Left lobe of liver (tissue), 2 donors: ENCODE measurements at regions not wholly inside any gene's neighbourhood (a gene's known extent, or its start where the extent isn't known, plus 50 kb on each side); places are given as distances from the start of the nearest gene placed in this dataset.
A peak's percentile ranks its signal among the peaks of the same experiment; 100 is the strongest.

ENCODE experiments used
- ATAC-seq: fragments of 200-7000 bp; cut with Tn5 transposase; one replicate; pipeline ENCODE4 v1.9.1; 2020; ENCODE audit warnings: mild to moderate bottlenecking, moderate library complexity
- DNase-seq: peaks from one replicate; pipeline ENCODE4 v3.0.0-alpha.2; 2020; ENCODE audit warnings: low spot score
- donor health status: DM: no; HTN: no; CAD: no; lungs with moderate emphysema.
- donor health status: DM: no; HTN: yes; CAD: no.

DNA sequence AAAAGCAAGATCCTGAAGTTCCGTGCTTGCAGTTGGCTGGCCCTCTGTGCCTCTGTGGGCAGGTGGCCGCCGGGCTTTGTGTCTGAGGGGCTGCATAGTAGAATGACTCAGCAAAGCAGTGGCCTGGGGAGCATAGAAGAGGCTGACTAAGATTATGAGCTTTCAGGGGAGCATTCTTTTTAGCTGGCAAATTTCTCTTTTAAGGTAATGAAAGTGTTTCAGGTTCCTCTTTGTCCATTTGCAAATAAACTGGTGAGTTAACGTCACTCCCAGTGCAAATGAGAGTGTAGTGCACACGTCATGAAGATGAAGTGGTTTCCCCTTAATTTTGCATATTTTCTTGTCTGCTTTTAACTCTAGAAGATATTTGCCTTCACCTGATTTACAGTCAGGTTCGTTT, 98.6 kb downstream of the BCL2L11 start:
- DNase-seq (no peak), ATAC-seq (no peak)

DNA sequence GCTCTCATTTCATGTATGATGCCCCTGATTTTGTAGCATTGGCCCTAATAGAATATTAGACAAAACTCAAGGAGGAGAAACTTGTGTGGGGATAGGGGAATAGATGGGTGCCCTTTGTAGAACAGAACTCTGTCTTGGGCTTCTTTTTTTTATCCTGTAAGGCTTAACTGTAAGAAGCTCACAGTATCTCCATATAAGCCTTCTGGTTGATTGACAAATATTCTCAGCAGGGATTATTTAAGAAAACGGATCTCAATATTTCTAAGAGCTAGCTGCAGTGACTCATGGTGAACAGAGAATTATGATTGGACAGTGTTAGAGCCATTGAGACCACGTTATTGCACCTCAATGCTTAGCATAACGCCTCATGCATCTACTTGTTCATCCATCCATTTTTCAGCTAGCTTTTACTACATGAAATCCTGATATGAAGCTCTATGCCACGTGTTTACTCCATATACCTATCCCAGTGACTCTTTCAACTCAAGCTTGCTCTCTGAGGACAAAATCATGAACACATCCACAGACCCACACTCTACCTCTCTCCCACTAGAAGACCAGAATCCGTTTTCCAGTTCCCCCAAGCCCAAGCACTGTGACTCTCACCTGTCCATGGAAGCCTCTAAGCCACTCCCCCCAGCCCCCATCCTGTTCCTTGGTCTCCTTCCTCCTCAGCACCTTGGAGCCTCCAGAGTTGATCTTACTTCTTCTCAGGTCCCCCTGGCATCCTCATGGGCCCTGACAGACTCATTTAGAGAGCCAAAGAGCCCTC, 99.2 kb downstream of the BCL2L11 start:
- ATAC-seq, result no peak

DNA sequence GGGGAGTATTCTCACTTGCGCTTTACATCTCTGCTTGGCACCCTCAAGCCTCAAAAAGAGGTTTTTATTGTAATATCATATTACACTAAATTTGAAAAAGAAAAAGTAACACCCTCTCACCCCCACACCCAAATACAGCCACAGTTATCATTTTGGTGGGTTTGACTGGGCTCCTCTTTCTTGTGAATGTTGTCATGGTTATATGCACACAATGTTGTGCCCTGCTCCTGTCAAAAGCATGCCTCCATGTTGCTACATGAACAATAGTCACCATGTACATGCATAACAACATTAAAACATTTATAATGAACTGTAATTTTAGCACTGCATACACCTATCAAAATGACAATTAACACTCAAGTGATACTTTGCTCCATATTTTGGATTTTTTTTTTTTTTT, 100.2 kb downstream of the BCL2L11 start:
- DNase-seq, result no peak

More for the DNA sequence above, 99.2 kb downstream of the BCL2L11 start:
- no peak for DNase-seq

DNA sequence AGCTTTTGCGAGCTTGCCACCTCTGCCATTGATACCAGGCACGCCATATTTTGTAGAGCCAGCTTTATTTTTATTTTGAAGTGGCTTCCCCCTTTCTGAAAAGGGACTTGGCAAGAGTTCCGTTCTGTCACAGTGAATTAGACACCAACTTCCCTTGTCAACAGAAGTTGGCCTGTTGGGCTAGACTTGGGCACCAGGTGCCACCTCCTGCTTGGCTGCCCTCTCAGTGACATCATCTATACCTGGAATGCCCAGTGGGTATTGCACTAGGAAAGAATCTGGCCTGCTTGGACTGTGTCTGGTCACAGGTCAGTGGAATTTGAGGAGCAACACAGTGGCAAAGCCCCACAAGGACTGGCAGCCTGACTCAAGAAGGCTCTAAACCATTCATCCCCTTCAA, 101.0 kb downstream of the BCL2L11 start:
- ATAC-seq (peak; percentile 81), DNase-seq (no peak)

More for the DNA sequence above, 100.2 kb downstream of the BCL2L11 start:
- no peak for ATAC-seq

DNA sequence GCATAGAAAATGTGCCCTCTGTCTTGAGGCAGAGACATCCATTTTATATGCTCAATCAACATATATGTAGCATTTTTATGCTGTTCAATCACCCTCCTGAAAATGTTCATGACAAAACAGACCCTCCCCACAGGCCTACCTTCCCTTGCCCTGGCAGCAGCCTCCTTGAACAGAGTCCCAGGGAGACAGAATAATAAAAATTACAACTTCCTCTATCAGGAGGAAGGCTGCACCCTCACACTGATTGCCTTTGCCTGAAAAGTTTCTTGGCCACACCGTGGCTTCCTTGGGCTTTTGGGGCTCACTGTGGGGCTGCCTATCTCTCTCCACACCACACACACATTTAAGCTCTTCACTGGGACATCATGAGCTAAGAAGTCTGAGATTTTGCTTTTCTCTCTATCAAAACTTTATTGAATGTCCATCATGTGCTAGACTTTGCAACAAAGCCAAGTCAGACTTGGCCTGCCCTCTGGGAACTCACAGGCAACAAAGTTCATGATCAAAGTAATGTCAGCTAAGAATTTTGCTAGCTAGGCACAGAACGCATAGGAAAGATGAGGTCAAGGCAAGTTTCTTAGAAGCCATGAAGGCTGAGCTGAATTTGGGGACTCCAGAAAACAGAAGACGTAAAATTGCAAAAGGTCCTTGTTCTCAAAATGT, 101.6 kb downstream of the BCL2L11 start:
- ATAC-seq, result peak; percentile 72
- no peak for DNase-seq

DNA sequence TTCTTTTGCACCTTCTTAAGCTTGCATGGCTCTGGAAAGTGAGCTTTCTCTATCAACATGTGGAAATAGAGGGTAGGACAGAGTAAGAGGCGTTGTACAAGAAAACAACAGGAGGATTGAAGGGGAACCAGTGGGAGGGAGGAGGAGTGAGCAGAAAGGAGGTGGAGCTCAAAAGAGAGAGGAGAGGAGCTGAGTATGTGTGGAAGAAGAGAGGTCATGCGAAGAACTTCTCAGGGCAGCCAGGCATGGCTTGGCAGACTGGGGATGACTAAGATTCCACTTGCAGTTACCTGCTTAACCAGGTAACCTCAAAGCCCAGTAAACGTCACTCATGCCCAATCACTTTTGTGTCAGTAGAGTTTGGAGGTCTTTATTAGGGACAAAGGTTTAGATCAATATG, 105.1 kb downstream of the BCL2L11 start:
- DNase-seq (no peak), ATAC-seq (no peak)

DNA sequence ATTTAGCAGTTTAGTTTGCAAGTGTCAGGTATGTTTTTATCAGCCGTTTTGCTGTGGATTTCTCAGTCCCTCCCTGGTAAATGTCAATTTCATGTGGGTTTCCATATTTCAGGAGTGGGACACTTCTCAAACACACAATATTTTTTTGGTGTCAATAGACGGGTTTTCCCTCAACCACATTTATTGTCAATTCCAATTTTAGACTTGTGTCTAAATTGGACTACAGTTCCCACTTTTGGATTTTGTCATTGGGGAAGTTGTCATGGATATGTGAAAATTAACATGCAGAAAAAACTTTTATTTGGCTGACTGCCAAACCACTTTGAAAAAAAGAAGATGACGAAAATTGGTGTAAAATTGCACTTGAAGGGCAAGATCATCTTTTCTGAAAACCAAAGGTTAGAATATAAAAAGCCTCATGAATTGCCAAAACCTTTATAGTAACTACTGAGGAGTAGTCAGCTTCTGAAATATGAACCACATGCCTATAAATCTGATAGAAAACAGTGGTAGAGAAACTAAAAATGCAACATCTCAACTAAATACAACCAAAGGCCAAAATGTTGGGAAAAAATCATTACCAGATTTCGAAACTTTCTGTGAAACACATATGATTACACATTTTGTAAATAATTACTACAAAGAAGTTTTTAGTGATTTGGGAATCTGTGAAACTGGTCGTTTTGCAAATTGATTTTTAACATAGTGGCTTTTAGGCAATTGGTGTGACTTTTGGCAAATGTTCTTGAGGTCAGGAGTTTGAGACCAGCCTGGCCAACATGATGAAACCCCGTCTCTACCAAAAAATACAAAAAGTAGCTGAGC, 106.4 kb downstream of the BCL2L11 start:
- DNase-seq, result no peak
- peak; percentile 56 for ATAC-seq

DNA sequence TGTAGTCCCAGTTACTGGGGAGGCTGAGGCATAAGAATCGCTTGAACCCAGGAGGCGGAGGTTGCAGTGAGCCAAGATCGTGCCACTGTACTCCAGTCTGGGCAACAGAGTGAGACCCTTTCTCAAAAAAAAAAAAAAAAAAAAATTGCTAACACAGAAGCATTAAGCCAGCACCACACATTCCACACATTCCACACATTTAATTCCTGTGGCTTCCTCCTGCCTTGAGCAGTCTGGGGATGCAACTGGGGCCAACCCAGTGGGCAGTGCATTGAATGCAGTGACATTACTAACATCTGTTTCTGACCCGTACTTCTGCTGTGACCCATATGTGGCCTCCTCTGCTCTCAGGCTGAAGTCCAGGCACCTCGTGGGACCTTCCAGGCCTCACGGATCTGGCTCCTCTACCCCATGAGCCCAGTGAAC, 107.0 kb downstream of the BCL2L11 start:
- ATAC-seq (peak; percentile 70), DNase-seq (no peak)

DNA sequence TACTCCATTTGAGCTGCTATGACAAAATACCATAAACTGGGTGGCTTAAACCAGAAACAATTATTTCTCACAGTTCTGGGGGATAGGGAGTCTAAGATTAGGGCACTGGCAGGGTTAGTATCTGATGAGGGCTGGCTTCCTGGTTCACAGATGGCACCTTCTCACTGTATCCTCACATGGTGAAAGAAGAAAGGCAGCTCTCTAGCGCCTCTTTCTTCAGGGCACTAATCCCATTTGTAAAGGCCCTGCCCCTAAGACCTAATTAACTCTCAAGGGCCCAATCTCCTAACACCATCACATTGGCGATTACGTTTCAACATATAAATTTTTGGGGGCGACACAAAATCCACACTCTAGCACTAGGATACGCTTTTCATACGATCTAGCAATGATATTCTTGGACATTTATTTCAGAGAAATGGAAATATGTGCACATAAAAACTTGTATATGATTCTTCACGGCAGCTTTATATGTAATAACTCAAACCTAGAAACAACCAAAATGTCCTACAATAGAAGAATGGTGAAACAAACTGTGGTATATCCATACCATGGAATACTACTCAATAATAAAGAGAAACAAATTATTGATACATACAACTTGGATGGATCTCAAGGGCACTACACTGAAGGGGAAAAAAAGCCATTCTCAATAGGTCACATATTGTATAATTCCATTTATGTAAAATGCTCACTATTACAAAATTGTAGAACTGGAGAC, 111.0 kb downstream of the BCL2L11 start:
- no peak for DNase-seq

DNA sequence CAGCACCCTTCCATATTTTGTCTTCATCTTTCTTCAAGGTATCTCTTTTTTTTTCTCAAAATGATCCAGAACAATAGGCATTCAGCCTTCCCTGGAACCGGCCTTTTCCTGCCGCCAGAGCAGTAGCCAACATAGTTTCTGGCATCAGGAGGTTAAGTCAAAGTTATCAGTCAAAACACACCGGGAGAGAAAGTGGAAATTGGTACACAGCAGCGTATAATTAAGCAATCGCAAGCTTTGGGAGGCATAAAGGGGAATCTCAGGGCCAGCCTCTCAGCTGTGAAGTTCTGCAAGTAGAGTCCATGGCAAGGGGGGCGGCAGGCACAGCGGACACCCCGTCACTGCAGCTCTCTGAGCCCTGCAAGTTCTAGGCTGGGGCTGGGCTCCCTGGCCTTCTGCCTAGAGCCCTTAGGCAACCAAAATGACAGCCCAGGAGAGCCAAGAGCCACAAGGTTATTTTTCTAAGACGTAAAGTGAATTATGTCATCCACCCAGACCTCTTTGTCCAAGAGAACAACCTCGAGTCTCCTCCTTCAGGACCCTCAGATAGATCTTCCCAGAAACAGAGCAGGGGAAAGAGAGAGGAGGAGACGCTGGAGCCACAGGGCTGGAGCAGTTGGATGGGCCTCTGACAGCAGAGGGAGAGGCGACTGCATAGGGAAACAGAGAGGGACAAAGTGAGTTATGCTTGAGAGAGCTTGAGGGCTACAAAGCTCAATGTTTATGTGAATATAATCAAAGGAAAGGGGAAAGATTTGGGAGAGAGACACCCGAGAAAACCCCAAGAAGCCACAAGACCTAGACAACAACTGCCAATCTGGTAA, 114.7 kb downstream of the BCL2L11 start:
- DNase-seq (no peak), ATAC-seq (peak; percentile 55)

More for the DNA sequence above, 111.0 kb downstream of the BCL2L11 start:
- ATAC-seq, result no peak

GRCh38 chr2:111236025-111236424, 115.3 kb downstream of the BCL2L11 start:
- ATAC-seq, result peak; percentile 91
- peak; percentile 67 for DNase-seq

- DNase-seq, result no peak
- ATAC-seq, result no peak
Observed at GRCh38 chr2:111238296-111238695, 117.6 kb downstream of the BCL2L11 start.

DNA sequence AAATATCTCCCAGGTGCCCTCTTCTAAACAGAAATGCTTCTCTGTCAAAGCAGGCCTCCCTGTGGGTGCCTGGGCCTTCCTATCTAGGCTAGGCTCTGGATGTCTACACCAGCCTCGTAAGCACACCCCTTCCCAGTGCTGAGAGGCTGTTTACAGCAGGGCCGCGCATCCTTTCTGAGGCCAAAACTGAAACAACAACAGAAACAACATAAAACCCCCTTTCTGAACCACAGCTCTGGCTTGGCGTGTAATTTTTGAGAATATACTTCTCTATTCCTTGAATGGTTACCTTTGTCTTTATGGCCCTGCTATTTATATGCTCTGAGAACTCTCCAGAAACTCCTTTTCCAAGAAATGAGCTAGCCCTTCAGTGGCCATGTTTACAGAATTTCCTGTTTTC, 118.4 kb downstream of the BCL2L11 start:
- DNase-seq, result no peak
- no peak for ATAC-seq

DNA sequence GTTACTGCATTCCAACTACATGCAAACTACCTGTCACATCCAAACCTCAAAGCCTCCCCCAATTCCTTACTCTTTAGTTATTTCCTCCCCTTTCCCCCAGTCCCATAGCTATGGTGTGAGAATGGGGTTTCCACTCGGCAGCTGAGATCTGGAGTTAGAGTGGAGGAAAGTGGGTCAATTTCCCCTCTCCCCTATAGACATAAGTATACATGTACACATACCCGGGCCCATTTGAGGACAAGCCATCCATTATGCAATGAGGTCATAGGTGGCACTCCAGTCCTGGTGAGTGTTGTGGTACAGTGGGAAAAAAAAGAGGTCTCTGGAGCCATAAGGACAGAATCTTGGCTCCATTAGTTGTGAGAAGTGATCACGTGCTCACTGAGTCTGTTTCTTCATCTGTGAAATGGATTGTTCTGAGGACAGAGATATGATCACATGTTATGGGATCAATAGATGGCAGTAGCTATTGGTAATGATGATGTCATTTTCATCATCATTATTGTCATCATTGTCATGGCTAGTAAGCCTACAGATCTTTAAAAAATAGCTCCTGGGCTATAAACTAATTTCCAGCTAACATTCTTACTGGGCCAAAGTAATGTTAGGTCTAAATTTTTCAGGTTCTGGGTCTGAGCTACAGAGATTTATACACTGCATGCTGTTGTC, 119.0 kb downstream of the BCL2L11 start:
- DNase-seq (no peak), ATAC-seq (no peak)

DNA sequence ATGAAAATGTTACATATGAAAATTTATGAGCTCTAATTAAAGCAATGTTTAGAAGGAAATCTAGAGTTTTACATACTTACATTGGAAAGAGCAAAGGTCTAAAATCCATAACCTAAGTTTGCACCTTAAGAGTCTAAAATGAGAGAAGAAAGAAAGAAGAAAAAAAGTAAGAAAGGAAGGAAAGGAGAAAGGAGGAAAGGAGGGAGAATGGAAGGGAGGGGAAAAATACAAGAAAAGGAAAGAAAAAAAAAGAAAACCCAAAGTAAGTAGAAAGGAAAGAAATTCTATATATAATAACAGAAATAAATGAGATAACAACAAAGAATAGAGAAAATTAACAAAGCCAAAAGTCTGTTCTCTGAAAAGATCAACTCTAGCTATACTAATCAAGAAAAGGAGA, 122.6 kb downstream of the BCL2L11 start:
- ATAC-seq, result no peak
- no peak for DNase-seq

- ATAC-seq, result peak; percentile 85
- no peak for DNase-seq
Observed at GRCh38 chr2:111244864-111245263, 124.2 kb downstream of the BCL2L11 start.

DNA sequence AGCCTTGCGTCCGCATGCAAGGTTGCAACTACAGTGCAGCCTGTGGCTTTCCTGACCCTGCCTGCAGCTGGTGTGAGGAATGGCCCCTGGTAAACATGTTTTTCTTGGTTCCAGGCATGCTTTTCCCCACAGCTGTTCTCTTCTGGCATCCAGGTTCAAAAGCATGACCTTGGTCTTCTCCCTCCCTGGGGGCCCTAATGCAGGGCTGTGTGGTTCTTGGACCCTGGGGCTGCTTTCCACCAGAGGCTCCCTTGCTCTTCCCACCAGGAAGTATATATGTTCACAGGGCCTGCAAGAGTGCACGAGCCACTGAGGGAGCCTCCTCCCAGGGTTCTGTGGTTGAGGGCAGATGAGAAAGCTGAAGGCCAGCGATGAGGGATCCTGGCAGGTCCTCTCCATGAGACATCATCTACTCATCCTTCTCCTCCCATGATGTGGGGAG, 125.9 kb downstream of the BCL2L11 start:
- ATAC-seq, result no peak
- no peak for DNase-seq

- no peak for ATAC-seq
Observed at GRCh38 chr2:111247491-111247890, 126.8 kb downstream of the BCL2L11 start.

DNA sequence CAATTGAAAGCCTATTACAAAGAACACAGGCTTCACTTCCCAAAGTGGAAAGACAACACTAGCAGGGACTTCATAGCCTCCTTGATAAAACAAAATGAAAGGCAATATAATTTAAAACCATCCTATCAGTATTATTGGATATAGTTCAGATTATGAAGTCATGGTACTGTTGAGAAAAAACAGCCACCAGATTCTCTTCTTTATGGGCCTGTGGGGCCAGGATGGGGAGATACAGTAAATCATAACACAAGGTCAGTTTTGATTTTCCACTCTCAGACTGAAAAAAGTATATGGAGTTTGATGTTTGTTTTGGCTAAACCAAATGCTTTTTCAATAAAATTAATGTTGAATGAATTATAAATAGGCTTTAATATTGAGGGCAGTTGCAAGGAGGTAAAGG, 129.1 kb downstream of the BCL2L11 start:
- DNase-seq (no peak), ATAC-seq (no peak)

More at GRCh38 chr2:111247491-111247890, 126.8 kb downstream of the BCL2L11 start:
- no peak for DNase-seq
